Neural progenitor cell (in vitro differentiated cells): ENCODE measurements at regions not wholly inside any gene's neighbourhood (a gene's known extent, or its start where the extent isn't known, plus 50 kb on each side); places are given as distances from the start of the nearest gene placed in this dataset.

Source experiments
- DNase-seq: peaks from one replicate; pipeline ENCODE4 v3.0.0-alpha.2; 2016; ENCODE audit warnings: low spot score
- H2AFZ ChIP-seq: fragments of 200-600 bp; sonication (generic); replicated peaks from 2 replicates; pipeline ENCODE4 v1.6.1; 2016; ENCODE audit warnings: antibody characterized with exemption
- H3F3A ChIP-seq: fragments of 200-600 bp; sonication (generic); 2 replicates; pipeline ENCODE4 v1.6.1; 2016; ENCODE audit warnings: antibody characterized with exemption, low read depth
- H3K27ac ChIP-seq: fragments of 200-600 bp; sonication (generic); 2 replicates; pipeline ENCODE4 v1.5.1; 2016; ENCODE audit warnings: mild to moderate bottlenecking
- H3K27me3 ChIP-seq: fragments of 200-600 bp; sonication (generic); 2 replicates; pipeline ENCODE4 v1.6.1; 2016; ENCODE audit warnings: mild to moderate bottlenecking, moderate library complexity
- H3K36me3 ChIP-seq: fragments of 200-600 bp; sonication (generic); 2 replicates; pipeline ENCODE4 v1.5.1; 2016
- H3K4me1 ChIP-seq: fragments of 200-600 bp; sonication (generic); 2 replicates; pipeline ENCODE4 v1.6.1; 2016; ENCODE audit warnings: mixed run types
- H3K4me2 ChIP-seq: fragments of 200-600 bp; sonication (generic); 2 replicates; pipeline ENCODE4 v1.6.1; 2016
- H3K4me3 ChIP-seq: fragments of 200-600 bp; sonication (generic); 2 replicates; pipeline ENCODE4 v1.5.1; 2016
- H3K79me2 ChIP-seq: fragments of 200-600 bp; sonication (generic); 2 replicates; pipeline ENCODE4 v1.6.1; 2016; ENCODE audit warnings: low read depth
- H3K9ac ChIP-seq: fragments of 200-600 bp; sonication (generic); 2 replicates; pipeline ENCODE4 v1.6.1; 2016
- H3K9me3 ChIP-seq: fragments of 200-600 bp; sonication (generic); 2 replicates; pipeline ENCODE4 v1.5.1; 2016; ENCODE audit warnings: low read depth
- H4K20me1 ChIP-seq: fragments of 200-600 bp; sonication (generic); 2 replicates; pipeline ENCODE4 v1.6.1; 2016; ENCODE audit warnings: low read depth
- H3K27ac Mint-ChIP-seq: 3 replicates; pipeline ENCODE4 v1.8.0; 2021; ENCODE audit warnings: mixed read lengths
- H3K27me3 Mint-ChIP-seq: 2 replicates; pipeline ENCODE4 v1.8.0; 2022; ENCODE audit warnings: low read depth, mild to moderate bottlenecking, inconsistent platforms, moderate library complexity, mixed read lengths; ENCODE audit not compliant: insufficient read depth
- H3K36me3 Mint-ChIP-seq: 3 replicates; pipeline ENCODE4 v1.8.0; 2021; ENCODE audit warnings: mixed read lengths
- H3K4me1 Mint-ChIP-seq: 3 replicates; pipeline ENCODE4 v1.8.0; 2021; ENCODE audit warnings: mixed read lengths
- H3K4me3 Mint-ChIP-seq: 3 replicates; pipeline ENCODE4 v1.8.0; 2021; ENCODE audit warnings: mild to moderate bottlenecking, moderate library complexity, mixed read lengths
- H3K9me3 Mint-ChIP-seq: 3 replicates; pipeline ENCODE4 v1.8.0; 2020; ENCODE audit warnings: mixed read lengths
- EZH2 ChIP-seq: fragments of 200-600 bp; sonication (generic); IDR thresholded peaks from 2 replicates; pipeline ENCODE4 v1.6.1; 2017; ENCODE audit warnings: antibody characterized with exemption, mild to moderate bottlenecking, moderate library complexity
- EZH2phosphoT487 ChIP-seq: fragments of 200-600 bp; sonication (generic); IDR thresholded peaks from 2 replicates; pipeline ENCODE4 v1.6.1; 2017; ENCODE audit warnings: antibody characterized with exemption
- TF ChIP-seq, protein P1 (sequence below): fragments of 200-600 bp; sonication (generic); IDR thresholded peaks from 2 replicates; pipeline ENCODE4 v1.5.1; 2017; ENCODE audit warnings: antibody characterized with exemption, mild to moderate bottlenecking

DNA sequence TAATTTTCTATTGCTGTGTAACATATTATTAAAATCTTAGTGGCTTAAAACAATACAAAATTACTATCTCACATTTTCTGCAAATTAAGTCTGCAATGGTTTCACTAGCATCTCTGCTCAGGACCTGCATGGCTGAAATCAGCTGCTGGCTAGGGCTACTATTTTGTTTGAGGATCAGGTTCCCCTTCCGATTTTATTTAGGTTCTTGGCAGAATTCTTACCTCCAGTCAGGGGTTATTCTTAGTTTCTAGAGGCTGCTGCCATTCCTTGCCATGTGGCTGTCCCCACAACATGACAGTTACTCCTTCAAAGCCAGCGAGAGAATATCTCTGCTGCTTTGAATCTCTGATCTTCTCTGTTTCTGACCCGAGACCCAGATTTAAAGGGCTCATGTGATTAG is 424.5 kb upstream of the ANO5 start:
- H3K4me3 Mint-ChIP-seq = no peak overlapping the region
- Histone ChIP-seq H3K9me3 (no peaks in the 10 kb centered on the region), H3K4me1 (no peaks in the 10 kb centered on the region), H3K27ac (no peak overlapping the region), H3K4me2 (no peak overlapping the region), H2AFZ (no peak overlapping the region), H3K4me3 (no peak overlapping the region), H4K20me1 (no peaks in the 10 kb centered on the region), H3F3A (no peaks in the 10 kb centered on the region), H3K27me3 (no peaks in the 10 kb centered on the region), H3K79me2 (no peaks in the 10 kb centered on the region), H3K9ac (no peak overlapping the region), H3K36me3 (no peaks in the 10 kb centered on the region)
- no peaks in the 10 kb centered on the region for H3K36me3 Mint-ChIP-seq
- no peaks in the 10 kb centered on the region for H3K4me1 Mint-ChIP-seq
- H3K9me3 Mint-ChIP-seq = no peaks in the 10 kb centered on the region
- no peak overlapping the region for H3K27ac Mint-ChIP-seq
- TF ChIP-seq EZH2phosphoT487 (no peak), EZH2 (no peak)
- TF ChIP-seq, protein P1, sequence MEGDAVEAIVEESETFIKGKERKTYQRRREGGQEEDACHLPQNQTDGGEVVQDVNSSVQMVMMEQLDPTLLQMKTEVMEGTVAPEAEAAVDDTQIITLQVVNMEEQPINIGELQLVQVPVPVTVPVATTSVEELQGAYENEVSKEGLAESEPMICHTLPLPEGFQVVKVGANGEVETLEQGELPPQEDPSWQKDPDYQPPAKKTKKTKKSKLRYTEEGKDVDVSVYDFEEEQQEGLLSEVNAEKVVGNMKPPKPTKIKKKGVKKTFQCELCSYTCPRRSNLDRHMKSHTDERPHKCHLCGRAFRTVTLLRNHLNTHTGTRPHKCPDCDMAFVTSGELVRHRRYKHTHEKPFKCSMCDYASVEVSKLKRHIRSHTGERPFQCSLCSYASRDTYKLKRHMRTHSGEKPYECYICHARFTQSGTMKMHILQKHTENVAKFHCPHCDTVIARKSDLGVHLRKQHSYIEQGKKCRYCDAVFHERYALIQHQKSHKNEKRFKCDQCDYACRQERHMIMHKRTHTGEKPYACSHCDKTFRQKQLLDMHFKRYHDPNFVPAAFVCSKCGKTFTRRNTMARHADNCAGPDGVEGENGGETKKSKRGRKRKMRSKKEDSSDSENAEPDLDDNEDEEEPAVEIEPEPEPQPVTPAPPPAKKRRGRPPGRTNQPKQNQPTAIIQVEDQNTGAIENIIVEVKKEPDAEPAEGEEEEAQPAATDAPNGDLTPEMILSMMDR = no peak
- H3K27me3 Mint-ChIP-seq = no peaks in the 10 kb centered on the region
- no peak for DNase-seq

DNA sequence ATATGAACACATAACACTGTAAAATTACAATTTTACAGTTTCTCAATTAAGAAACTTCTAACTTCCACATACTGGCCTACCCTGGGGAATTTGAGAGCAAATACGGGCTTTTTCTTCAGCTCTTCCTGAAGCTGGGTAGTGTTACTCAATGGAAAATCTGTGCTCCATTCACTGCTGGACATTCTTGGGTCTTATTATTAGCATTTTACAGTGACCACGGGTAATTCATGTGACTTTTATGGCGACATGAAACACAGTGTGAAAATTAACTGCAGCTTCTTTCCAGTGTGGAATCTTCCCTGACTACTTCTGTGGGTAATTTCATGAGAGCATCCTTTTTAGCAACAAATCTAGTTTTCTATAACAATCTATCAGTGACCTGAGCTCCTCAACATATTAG is 423.7 kb upstream of the ANO5 start:
- H3K4me3 Mint-ChIP-seq = no peak overlapping the region
- Histone ChIP-seq H2AFZ (no peak overlapping the region), H3K4me1 (no peaks in the 10 kb centered on the region), H3K36me3 (no peaks in the 10 kb centered on the region), H3K27ac (no peak overlapping the region), H3F3A (no peaks in the 10 kb centered on the region), H3K4me2 (no peak overlapping the region), H3K79me2 (no peaks in the 10 kb centered on the region), H4K20me1 (no peaks in the 10 kb centered on the region), H3K4me3 (no peak overlapping the region), H3K9ac (no peak overlapping the region), H3K27me3 (no peaks in the 10 kb centered on the region), H3K9me3 (no peaks in the 10 kb centered on the region)
- TF ChIP-seq EZH2phosphoT487 (no peak), EZH2 (no peak)
- TF ChIP-seq, protein P1 = no peak
- no peaks in the 10 kb centered on the region for H3K9me3 Mint-ChIP-seq
- H3K4me1 Mint-ChIP-seq = no peaks in the 10 kb centered on the region
- H3K27ac Mint-ChIP-seq = no peak overlapping the region
- no peaks in the 10 kb centered on the region for H3K36me3 Mint-ChIP-seq
- no peaks in the 10 kb centered on the region for H3K27me3 Mint-ChIP-seq
- DNase-seq = no peak

DNA sequence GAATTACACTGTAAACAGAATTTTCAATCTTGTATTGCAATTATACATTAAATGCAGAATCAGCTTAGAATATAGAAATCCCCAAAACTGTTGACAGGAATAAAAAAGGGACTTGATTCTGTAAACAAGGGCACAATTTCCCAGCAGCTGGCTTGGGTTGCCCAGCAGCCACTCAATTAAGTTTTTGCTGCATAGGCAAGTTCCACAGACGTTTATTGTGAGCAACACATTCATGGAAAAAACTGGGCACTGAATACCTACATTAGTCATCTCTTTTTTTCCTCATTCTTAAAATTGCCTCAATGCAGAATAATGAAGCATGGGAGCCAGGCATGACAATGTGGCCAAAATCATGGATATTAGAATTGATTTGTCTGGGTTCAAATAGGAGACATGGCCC is 421.8 kb upstream of the ANO5 start:
- Histone ChIP-seq H3K36me3 (no peaks in the 10 kb centered on the region), H2AFZ (no peak overlapping the region), H3F3A (no peaks in the 10 kb centered on the region), H3K27me3 (no peaks in the 10 kb centered on the region), H3K27ac (no peak overlapping the region), H3K79me2 (no peaks in the 10 kb centered on the region), H3K4me3 (no peak overlapping the region), H3K4me1 (no peaks in the 10 kb centered on the region), H3K9ac (no peak overlapping the region), H3K9me3 (no peaks in the 10 kb centered on the region), H3K4me2 (no peak overlapping the region), H4K20me1 (no peaks in the 10 kb centered on the region)
- no peaks in the 10 kb centered on the region for H3K27me3 Mint-ChIP-seq
- H3K27ac Mint-ChIP-seq = no peak overlapping the region
- H3K9me3 Mint-ChIP-seq = no peaks in the 10 kb centered on the region
- TF ChIP-seq EZH2phosphoT487 = no peak
- TF ChIP-seq, protein P1 = no peak
- no peak for TF ChIP-seq EZH2
- no peak overlapping the region for H3K4me3 Mint-ChIP-seq
- H3K4me1 Mint-ChIP-seq = no peaks in the 10 kb centered on the region
- DNase-seq = no peak
- H3K36me3 Mint-ChIP-seq = no peaks in the 10 kb centered on the region

DNA sequence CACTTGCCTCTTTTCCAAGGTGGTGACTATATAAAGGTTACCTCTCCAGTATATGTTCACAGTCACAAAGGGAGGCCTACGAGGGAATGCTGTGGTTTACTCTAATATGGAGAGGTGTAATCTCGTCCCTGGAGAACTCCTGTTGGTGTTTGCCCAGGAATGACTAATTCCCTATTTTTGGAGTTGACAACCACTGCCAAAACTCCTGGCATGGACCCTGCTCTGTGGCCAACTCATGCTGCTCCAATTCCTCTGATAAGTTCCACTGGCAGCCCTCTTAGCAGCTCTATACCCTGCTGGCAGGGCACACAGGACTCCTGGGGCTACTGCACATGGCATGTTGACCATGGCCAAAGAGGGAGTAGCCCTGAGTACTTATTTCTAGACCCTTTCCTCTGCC is 418.7 kb upstream of the ANO5 start:
- H2AFZ ChIP-seq = no peak overlapping the region
- H3K9ac ChIP-seq = no peak overlapping the region
- Mint-ChIP-seq H3K9me3 (no peaks in the 10 kb centered on the region), H3K4me1 (no peaks in the 10 kb centered on the region), H3K27ac (no peak overlapping the region), H3K27me3 (no peaks in the 10 kb centered on the region), H3K36me3 (no peaks in the 10 kb centered on the region), H3K4me3 (no peak overlapping the region)
- H3K4me2 ChIP-seq = no peak overlapping the region
- no peaks in the 10 kb centered on the region for H3K4me1 ChIP-seq
- no peaks in the 10 kb centered on the region for H3K36me3 ChIP-seq
- no peak for DNase-seq
- H3K9me3 ChIP-seq = no peaks in the 10 kb centered on the region
- H4K20me1 ChIP-seq = no peaks in the 10 kb centered on the region
- H3F3A ChIP-seq = no peaks in the 10 kb centered on the region
- no peak for TF ChIP-seq EZH2phosphoT487
- no peak for TF ChIP-seq EZH2
- TF ChIP-seq, protein P1 = no peak
- no peak overlapping the region for H3K27ac ChIP-seq
- H3K4me3 ChIP-seq = no peak overlapping the region
- no peaks in the 10 kb centered on the region for H3K79me2 ChIP-seq
- H3K27me3 ChIP-seq = no peaks in the 10 kb centered on the region
